DOHH2 (cell line): ENCODE measurements at regions not wholly inside any gene's neighbourhood (a gene's known extent, or its start where the extent isn't known, plus 50 kb on each side); places are given as distances from the start of the nearest gene placed in this dataset.

Experiments
- CTCF ChIP-seq: fragments of 200-600 bp; sonication (generic); IDR thresholded peaks from one replicate; pipeline ENCODE4 v1.5.1; 2014; ENCODE audit warnings: antibody characterized with exemption, mild to moderate bottlenecking, low read depth, low read length; ENCODE audit not compliant: poor library complexity, severe bottlenecking
- EZH2phosphoT487 ChIP-seq: fragments of 200-600 bp; sonication (generic); IDR thresholded peaks from 2 replicates; pipeline ENCODE4 v1.6.1; 2017; ENCODE audit warnings: borderline replicate concordance, mild to moderate bottlenecking, antibody characterized with exemption, low read length, moderate library complexity, mixed read lengths

GRCh38 chr3:34547297-34547920 is 749.0 kb downstream of the PDCD6IP start:
- no peak for TF ChIP-seq CTCF
- no peak for TF ChIP-seq EZH2phosphoT487
